Endothelial cell of umbilical vein (primary cell): ENCODE measurements at regions not wholly inside any gene's neighbourhood (a gene's known extent, or its start where the extent isn't known, plus 50 kb on each side); places are given as distances from the start of the nearest gene placed in this dataset.

Experiments used
- BruUV-seq: library from RNA; stranded (reverse); fragments of 400-500 nt; replicated peaks from 2 replicates; lab custom pipeline; 2021; lab: Mats Ljungman, UMichigan
- CTCF ChIA-PET: fragments of 300-600, 350-600 bp; sonication (Branson Sonifier 250); formaldehyde crosslinking; loops from one replicate; lab custom pipeline; 2021; ENCODE audit warnings: antibody characterized with exemption, inconsistent platforms; lab: Charles Lee
- POLR2A ChIA-PET: fragments of 300-600, 350-600 bp; sonication (Branson Sonifier 250); formaldehyde crosslinking; loops from one replicate; lab custom pipeline; 2021; ENCODE audit warnings: antibody characterized with exemption, inconsistent platforms; lab: Charles Lee
- DNase-seq: peaks from one replicate; pipeline ENCODE4 v3.0.0-alpha.2; 2011; ENCODE audit warnings: low read depth, low spot score
- FAIRE-seq: peaks from 2 replicates; lab custom pipeline; 2011; peaks lifted over from hg19 to GRCh38; lab: Jason Lieb, UNC
- H2AFZ ChIP-seq: 2 replicates; pipeline ENCODE4 v1.6.0; 2012; ENCODE audit warnings: low read depth, low read length, control low read depth, inconsistent platforms
- H3K27ac ChIP-seq: 2 replicates; pipeline ENCODE4 v1.5.1; 2011; ENCODE audit warnings: low read depth, mild to moderate bottlenecking, control low read depth, low read length, moderate library complexity; ENCODE audit not compliant: insufficient read depth
- H3K27me3 ChIP-seq, 2 experiments: 2 replicates each; pipeline versions ENCODE4 v1.6.0 to v1.6.1; 2011; ENCODE audit warnings: low read length in 2 of 2, mixed read lengths in 1 of 2; ENCODE audit not compliant: control insufficient read depth in 2 of 2, insufficient read depth in 2 of 2
- H3K36me3 ChIP-seq, 2 experiments: 2 replicates in 1 of 2; 3 replicates in 1 of 2; pipeline ENCODE4 v1.5.1; 2011; ENCODE audit warnings: low read length in 2 of 2, mild to moderate bottlenecking in 1 of 2, moderate library complexity in 1 of 2; ENCODE audit not compliant: control insufficient read depth in 2 of 2, insufficient read depth in 2 of 2; ENCODE audit errors: extremely low read depth in 1 of 2
- H3K4me1 ChIP-seq: 3 replicates; pipeline ENCODE4 v1.5.1; 2011; ENCODE audit warnings: mild to moderate bottlenecking, low read length; ENCODE audit not compliant: control insufficient read depth, insufficient read depth; ENCODE audit errors: extremely low read depth
- H3K4me2 ChIP-seq: 2 replicates; pipeline ENCODE4 v1.6.1; 2011; ENCODE audit warnings: low read length, control low read depth, mixed read lengths; ENCODE audit not compliant: insufficient read depth
- H3K4me3 ChIP-seq, 3 experiments: fragments of 200-600 bp in 1 of 3; sonication (generic), shearing (Covaris generic) in 1 of 3; replicated peaks in 1 of 3; 2 replicates each; pipeline ENCODE4 v1.5.1; 2011 to 2016; ENCODE audit warnings: control low read depth in 3 of 3, low read length in 3 of 3, mild to moderate bottlenecking in 2 of 3, inconsistent platforms in 1 of 3, low read depth in 1 of 3, moderate library complexity in 1 of 3; ENCODE audit not compliant: insufficient read depth in 1 of 3
- H3K79me2 ChIP-seq: 2 replicates; pipeline ENCODE4 v1.6.0; 2012; ENCODE audit warnings: low read length, inconsistent platforms; ENCODE audit not compliant: control insufficient read depth, insufficient read depth
- H3K9ac ChIP-seq: replicated peaks from 2 replicates; pipeline ENCODE3; 2011; ENCODE audit warnings: low read length, control low read depth; ENCODE audit not compliant: insufficient read depth; ENCODE audit errors: extremely low read depth
- H3K9me1 ChIP-seq: replicated peaks from 3 replicates; pipeline ENCODE4 v1.6.0; 2011; ENCODE audit warnings: mild to moderate bottlenecking, low read length; ENCODE audit not compliant: control insufficient read depth, insufficient read depth; ENCODE audit errors: extremely low read depth
- H3K9me3 ChIP-seq: replicated peaks from 2 replicates; pipeline ENCODE4 v1.5.1; 2012; ENCODE audit warnings: low read length, inconsistent platforms; ENCODE audit not compliant: control insufficient read depth, insufficient read depth
- H4K20me1 ChIP-seq: replicated peaks from 2 replicates; pipeline ENCODE3; 2011; ENCODE audit warnings: mild to moderate bottlenecking, low read length; ENCODE audit not compliant: control insufficient read depth, insufficient read depth; ENCODE audit errors: extremely low read depth
- EZH2 ChIP-seq: IDR thresholded peaks from 2 replicates; pipeline ENCODE4 v1.6.1; 2012; ENCODE audit warnings: borderline replicate concordance, low read depth, mild to moderate bottlenecking, moderate library complexity, low read length, inconsistent platforms; ENCODE audit not compliant: severe bottlenecking
- FOS ChIP-seq: IDR thresholded peaks from 2 replicates; pipeline ENCODE4 v1.6.1; 2011; ENCODE audit warnings: mild to moderate bottlenecking, low read length, moderate library complexity, borderline replicate concordance; ENCODE audit not compliant: insufficient read depth
- GATA2 ChIP-seq: IDR thresholded peaks from 2 replicates; pipeline ENCODE4 v1.7.0; 2011; ENCODE audit warnings: low read depth, mild to moderate bottlenecking, moderate library complexity, mixed read lengths, low read length; ENCODE audit not compliant: insufficient read length, insufficient read depth
- JUN ChIP-seq: IDR thresholded peaks from 2 replicates; pipeline ENCODE4 v1.6.1; 2011; ENCODE audit warnings: borderline replicate concordance, low read depth; ENCODE audit not compliant: insufficient read length, insufficient read depth
- MYC ChIP-seq: IDR thresholded peaks from one replicate; pipeline ENCODE4 v1.6.1; 2011; ENCODE audit warnings: mild to moderate bottlenecking, low read depth, low read length
- POLR2A ChIP-seq: IDR thresholded peaks from 2 replicates; pipeline ENCODE4 v1.6.1; 2012; ENCODE audit warnings: low read depth, mild to moderate bottlenecking, control low read depth, low read length
- POLR2AphosphoS5 ChIP-seq: IDR thresholded peaks from 2 replicates; pipeline ENCODE4 v1.6.1; 2012; ENCODE audit warnings: low read depth, mild to moderate bottlenecking, control low read depth, low read length, moderate library complexity; ENCODE audit not compliant: insufficient read depth
- dilution Hi-C: fragments of 300-500 bp; cut with MboI; formaldehyde crosslinking; loops from one replicate; pipeline ENCODE4 v1.15.0; 2019; ENCODE audit warnings: low sequenced_read_pairs; ENCODE audit not compliant: extremely low pct_ligation_motif_present
- intact Hi-C: fragments of 100-400 bp; cut with micrococcal nuclease; formaldehyde crosslinking; loops from one replicate; pipeline ENCODE4 v1.10.0; 2022
- TF ChIP-seq, protein P1 (sequence below): IDR thresholded peaks from 2 replicates; pipeline ENCODE4 v1.6.1; 2011; ENCODE audit not compliant: insufficient read depth, insufficient read length
- TF ChIP-seq, protein P2 (sequence below), 2 donors: IDR thresholded peaks; 1 replicate in 1 of 2; 2 replicates in 1 of 2; pipeline ENCODE4 v1.5.1; 2011; ENCODE audit warnings: low read length in 2 of 2, mild to moderate bottlenecking in 2 of 2, moderate library complexity in 2 of 2, control low read depth in 1 of 2, inconsistent platforms in 1 of 2, low read depth in 1 of 2; ENCODE audit not compliant: insufficient read depth in 1 of 2; ENCODE audit errors: extremely low read depth in 1 of 2

DNA sequence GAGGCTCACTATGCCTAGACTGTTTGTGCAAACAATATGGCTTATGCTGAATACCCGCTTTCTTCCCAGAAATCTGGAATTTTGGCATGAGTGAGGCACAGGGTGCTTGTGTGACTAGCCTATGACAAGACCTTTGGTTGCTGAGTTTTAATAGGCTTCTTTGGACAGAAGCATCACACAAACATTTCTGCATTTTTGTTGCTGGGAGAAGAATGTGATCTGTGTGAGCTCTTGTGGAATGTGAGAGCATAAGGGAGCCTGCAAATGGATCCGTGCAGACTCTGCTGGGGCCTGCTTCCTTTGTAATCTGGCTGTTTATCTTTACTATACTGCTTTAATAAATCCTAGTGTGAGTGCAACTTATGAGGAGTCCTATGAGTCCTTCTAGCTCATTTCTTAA is 83.0 kb upstream of the ZDHHC17 start:
- dilution Hi-C loops (no loop called here), intact Hi-C loops (no loop called here)
- Histone ChIP-seq H4K20me1 (no peaks in the 10 kb centered on the region), H3K9ac (no peak overlapping the region), H3K4me3 (no peak overlapping the region), H3K9me3 (no peaks in the 10 kb centered on the region), H3K9me1 (peaks cover 2% of the 10 kb centered on the region), H3K36me3 (no peaks in the 10 kb centered on the region), H3K79me2 (no peaks in the 10 kb centered on the region), H3K27me3 (no peaks in the 10 kb centered on the region), H3K27ac (no peak overlapping the region), H3K4me2 (no peak overlapping the region), H3K4me1 (peaks cover 11% of the 10 kb centered on the region), H2AFZ (no peak overlapping the region)
- no peak for TF ChIP-seq FOS
- TF ChIP-seq MYC: no peak
- no peak for TF ChIP-seq POLR2AphosphoS5
- TF ChIP-seq POLR2A: no peak
- TF ChIP-seq, protein P1, sequence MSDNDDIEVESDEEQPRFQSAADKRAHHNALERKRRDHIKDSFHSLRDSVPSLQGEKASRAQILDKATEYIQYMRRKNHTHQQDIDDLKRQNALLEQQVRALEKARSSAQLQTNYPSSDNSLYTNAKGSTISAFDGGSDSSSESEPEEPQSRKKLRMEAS: no peak
- TF ChIP-seq, protein P2, sequence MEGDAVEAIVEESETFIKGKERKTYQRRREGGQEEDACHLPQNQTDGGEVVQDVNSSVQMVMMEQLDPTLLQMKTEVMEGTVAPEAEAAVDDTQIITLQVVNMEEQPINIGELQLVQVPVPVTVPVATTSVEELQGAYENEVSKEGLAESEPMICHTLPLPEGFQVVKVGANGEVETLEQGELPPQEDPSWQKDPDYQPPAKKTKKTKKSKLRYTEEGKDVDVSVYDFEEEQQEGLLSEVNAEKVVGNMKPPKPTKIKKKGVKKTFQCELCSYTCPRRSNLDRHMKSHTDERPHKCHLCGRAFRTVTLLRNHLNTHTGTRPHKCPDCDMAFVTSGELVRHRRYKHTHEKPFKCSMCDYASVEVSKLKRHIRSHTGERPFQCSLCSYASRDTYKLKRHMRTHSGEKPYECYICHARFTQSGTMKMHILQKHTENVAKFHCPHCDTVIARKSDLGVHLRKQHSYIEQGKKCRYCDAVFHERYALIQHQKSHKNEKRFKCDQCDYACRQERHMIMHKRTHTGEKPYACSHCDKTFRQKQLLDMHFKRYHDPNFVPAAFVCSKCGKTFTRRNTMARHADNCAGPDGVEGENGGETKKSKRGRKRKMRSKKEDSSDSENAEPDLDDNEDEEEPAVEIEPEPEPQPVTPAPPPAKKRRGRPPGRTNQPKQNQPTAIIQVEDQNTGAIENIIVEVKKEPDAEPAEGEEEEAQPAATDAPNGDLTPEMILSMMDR (IDR thresholded peaks at IDR 0.05; ENCODE audit: extremely low read depth in 1 of 2, insufficient read depth in 1 of 2, low read depth in 1 of 2, low read length in 2 of 2): no peak
- TF ChIP-seq JUN: no peak
- TF ChIP-seq EZH2: no peak
- TF ChIP-seq GATA2: no peak
- no peak for DNase-seq
- FAIRE-seq: no peak
- POLR2A ChIA-PET: no interaction called here
- no TSS peak for BruUV-seq
- CTCF ChIA-PET: interaction anchor here (0.6 kb wide), 1 partner anchor 19 kb away, joined by 3 read pairs; no protein-coding TSS in a partner anchor
